Activated CD4-positive, CD25-positive, alpha-beta regulatory T cell treated with anti-CD3 and anti-CD28 coated beads, Interleukin-2, amount 50 U/mL, for 16 hours (primary cell): ENCODE measurements at regions not wholly inside any gene's neighbourhood (a gene's known extent, or its start where the extent isn't known, plus 50 kb on each side); places are given as distances from the start of the nearest gene placed in this dataset.
"Not testable (repeated sequence)": the region's sequence is repeated elsewhere in the genome, so short reads cannot be mapped to it uniquely, and the experiment has no call there.

Experiments used
- DNase-seq: peaks from one replicate; pipeline ENCODE4 v3.0.0-alpha.2; 2020; ENCODE audit warnings: low read depth, low spot score

DNA sequence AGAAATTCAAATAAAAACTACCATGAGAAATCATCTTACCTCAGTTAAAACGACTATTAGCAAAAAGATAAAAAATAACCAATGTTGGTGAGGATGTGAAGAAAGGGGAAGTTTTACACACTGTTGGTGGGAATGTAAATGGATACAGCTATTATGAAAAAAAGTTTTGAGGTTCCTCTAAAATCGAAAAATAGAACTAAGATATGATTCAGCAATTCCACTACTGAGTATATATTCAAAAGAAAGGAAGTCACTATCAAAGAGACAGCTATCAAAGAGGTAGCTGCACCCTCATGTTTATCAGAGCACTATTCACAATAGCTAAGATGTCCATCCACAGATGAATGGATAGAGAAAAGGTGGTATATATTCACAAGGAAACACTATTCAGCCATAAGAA is 1888.4 kb downstream of the MAT2B start:
- DNase-seq: no peak

GRCh38 chr5:165397516-165397915 is 1892.1 kb downstream of the MAT2B start:
- DNase-seq: no peak

GRCh38 chr5:165400086-165400485 is 1894.7 kb downstream of the MAT2B start:
- no peak for DNase-seq

GRCh38 chr5:165404917-165405316 is 1899.5 kb downstream of the MAT2B start:
- no peak for DNase-seq

DNA sequence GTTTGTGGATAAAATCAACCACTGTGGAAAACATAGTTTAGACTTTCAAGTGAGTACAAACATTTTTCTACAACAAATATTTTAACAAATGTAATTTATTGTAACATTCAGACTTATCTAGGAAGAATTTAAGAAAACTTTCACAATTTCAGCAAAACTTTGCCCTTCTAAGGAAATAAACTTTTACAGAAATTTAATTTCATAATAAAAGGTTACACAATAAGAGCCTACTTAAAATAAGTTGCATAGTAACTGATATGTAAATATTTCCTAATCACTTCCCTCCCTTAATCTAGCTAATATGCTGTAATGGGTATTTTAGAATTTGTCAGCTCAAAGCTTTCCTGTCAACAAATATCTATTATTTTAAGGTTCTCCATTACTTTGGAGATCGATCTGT is 1899.9 kb downstream of the MAT2B start:
- DNase-seq: no peak

- DNase-seq: no peak
Observed at GRCh38 chr5:165407352-165407751, 1901.9 kb downstream of the MAT2B start.

DNA sequence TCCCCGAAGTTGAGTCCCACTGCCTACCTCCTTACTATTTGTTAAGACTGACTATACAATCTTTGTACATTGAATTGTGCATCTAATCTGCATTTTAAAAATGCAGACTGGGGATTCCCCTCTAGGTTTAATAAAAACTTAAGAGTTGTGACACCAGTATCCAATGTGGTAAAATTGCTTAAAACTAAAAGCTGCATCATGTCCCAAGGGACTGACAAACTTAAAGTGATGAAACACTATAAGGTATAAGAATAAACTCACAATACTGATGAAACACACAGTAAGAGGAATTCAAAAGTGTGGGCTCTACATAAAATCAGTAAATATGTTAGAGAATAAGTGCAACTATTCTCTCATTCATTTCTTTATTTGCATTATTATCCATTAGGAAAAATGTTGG is 1905.1 kb downstream of the MAT2B start:
- no peak for DNase-seq

DNA sequence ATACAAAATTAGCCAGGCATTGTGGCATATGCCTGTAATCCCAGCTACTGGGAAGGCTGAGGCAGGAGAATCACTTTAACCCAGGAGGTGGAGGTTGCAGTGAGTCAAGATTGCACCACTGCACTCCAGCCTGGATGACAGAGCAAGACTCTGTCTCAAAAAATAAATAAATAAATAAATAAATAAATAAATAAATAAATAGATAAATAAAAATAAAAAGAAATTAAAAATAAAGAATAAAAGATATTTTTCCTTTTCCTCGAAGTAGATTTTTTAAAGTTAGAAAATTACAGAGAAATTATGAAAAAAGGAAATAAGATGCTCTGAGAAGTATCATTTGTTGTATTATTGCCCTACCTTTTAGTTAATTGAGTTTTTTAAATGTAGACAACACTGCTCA is 1906.1 kb downstream of the MAT2B start:
- not testable (repeated sequence) for DNase-seq

- no peak for DNase-seq
Observed at GRCh38 chr5:165420493-165420892, 1915.1 kb downstream of the MAT2B start.

DNA sequence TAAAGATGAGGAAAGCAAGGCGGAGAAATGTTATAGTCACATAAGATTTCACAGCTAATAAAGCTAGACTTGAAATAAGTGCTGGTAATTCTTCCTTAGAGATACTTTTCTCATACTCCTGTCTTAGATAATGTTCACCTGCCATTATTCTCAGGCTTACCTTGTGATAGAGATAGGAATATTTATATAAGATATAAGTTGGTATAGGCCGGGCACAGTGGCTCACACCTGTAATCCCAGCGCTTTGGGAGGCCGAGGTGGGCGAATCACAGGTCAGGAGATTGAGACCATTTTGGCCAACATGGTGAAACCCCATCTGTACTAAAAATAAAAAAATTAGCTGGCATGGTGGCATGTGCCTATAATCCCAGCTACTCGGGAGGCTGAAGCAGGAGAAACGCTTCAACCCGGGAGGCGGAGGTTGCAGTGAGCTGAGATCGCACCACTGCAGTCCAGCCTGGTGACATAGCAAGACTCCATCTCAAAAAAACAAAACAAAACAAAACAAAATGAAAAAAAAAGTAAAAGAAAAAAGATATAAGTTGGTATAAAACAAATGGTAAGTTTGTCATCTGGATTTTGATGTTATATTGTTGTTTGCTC is 1918.4 kb downstream of the MAT2B start:
- DNase-seq: no peak

- DNase-seq: no peak
Observed at GRCh38 chr5:165425594-165425993, 1920.2 kb downstream of the MAT2B start.

DNA sequence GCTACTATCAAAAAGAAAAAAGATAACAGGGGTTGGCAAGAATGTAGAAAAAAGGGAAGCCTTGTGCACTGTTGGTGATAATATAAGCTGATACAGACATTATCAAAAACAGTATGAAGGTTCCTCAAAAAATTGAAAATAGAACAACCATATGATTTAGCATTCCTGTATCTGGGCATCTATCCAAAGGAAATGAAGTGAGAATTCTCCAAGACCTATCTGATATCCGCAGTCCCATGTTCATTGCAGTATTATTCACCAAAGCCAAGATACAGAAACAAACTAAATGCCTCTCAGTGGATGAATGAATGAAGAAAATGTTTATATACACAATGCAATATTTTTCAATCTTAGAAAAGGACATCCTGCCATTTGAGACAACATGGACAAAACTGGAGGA is 1943.3 kb downstream of the MAT2B start:
- DNase-seq: no peak

DNA sequence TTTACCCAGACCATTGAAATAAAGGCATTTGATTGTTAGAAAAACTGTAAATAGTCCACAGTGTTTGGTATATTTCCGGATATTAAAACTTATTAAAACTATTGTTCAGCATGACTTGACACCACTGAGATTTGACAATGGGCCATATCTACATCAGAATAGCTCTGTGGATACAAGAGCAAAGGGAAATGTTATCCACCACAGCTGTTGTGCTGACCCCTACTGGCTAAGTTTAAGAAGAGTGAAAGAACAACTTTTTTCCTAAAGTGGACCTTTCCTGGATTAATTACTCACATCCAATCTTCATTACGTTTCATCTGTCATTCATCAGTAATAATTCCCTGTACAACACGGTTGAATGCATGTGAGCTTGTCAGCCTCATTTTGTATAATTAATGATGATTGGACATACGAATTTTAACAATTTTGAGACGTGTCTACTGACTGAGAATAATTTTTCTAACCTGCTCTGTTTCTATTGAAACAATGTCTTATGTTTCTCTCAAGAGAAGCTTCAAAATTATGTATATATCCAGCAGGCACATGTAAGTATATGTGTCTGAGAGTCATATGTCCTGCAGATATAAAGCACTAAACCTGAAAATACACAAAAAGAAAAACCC is 1952.6 kb downstream of the MAT2B start:
- no peak for DNase-seq

- no peak for DNase-seq
Observed at GRCh38 chr5:165459232-165459631, 1953.8 kb downstream of the MAT2B start.

- no peak for DNase-seq
Observed at GRCh38 chr5:165460911-165461310, 1955.5 kb downstream of the MAT2B start.

GRCh38 chr5:165477546-165477945 is 1972.1 kb downstream of the MAT2B start:
- DNase-seq: no peak

DNA sequence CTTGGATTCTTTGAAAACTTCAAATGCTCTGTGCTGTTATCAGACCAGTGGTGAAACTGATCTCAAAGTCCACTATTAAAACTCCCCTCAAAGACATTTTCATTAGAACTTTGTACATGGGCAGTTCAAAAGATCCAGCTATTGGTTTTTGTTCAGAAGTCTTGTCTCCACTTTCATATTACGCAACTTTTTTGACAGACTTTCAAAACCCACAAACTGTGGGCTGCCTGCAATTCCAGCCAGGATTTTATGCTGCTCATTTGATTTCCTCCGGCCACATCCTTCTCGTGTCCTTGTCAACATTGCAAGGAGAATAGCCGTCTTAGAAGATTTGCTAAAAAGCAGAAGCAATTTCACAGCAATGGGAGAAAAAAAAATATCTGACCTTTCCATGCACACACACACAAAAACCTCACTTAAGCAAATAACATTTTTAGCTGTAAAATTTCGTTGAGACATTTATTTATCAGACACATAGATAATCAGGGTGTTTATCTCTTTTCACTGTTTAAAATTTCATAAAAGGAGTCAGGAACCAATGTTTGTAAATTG is 1990.5 kb downstream of the MAT2B start:
- DNase-seq: no peak

- DNase-seq: no peak
Observed at GRCh38 chr5:165497707-165498106, 1992.3 kb downstream of the MAT2B start.

DNA sequence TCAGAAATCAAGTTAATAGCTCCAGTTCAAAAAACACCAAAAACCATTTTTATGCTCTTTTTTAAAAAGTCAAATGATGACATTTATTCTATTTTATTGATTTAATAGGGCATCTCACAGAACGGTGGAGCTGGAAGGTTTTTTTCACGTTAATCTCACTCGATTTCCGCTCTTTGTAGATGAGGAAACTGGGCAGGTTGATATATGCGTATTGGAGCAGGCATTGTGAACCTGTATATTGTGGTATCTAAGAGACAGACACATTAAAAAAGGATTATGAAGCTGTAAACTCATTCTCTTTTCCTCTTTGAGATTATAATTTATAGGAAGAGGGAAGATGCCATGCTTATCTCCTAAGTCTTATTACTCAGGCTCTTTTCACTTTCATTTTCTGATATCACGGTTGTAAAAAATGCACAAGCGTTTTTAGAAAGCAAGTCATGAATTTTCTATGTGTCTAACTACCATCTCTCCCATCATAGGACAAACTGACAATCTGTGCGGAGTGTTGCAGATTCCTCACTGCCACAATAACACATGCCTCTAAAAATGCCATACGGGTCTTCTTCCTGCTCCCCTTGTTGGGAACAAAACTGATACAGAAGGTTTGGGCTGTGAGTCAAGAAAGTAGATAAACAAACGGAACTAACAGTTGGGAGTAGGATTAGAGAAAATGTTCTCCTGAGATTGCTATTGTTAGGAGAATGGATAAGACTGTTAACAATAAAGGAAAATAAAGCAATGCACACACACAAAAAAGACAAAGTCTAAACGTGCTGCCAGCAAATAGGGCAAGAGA is 1997.7 kb downstream of the MAT2B start:
- no peak for DNase-seq

DNA sequence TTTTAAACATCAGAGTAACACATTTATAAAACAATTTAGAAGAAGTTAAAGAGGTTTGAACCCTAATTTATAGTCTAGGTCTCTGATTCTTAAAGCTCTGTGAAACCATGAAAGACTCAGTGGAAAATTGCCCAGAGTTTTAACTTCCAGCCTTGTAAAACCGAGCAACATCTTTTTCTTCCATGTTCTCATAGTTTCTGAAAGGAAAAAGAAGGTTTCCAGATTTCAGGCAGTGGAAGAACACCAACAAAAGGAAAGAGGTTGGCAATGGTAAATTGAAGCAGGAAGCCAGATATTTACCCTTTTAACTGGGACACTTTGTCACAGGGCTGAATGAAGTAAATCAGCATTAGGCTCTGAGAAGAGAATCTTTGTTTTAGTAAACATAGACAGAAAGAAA is 1999.3 kb downstream of the MAT2B start:
- no peak for DNase-seq

DNA sequence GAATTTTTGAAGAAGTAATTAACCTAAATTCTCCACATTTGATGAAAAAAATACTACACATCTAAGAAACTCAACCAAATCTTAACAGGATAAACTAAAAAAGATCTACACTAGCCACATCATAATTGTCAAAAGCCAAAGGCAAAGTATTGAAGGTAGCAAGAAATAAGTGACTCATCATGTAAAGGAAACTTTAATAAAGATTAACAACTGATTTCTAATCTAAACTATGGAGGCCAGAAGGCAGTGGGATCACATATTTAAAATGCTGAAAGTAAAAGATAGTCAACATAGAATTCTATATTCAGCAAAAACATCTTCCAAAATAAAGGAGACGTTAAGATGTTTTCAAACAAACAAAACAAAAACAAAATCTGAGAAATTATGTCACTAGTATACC is 2002.9 kb downstream of the MAT2B start:
- DNase-seq: no peak

GRCh38 chr5:165508861-165509260 is 2003.4 kb downstream of the MAT2B start:
- no peak for DNase-seq
